SHP77 (cell line): ENCODE measurements at regions not wholly inside any gene's neighbourhood (a gene's known extent, or its start where the extent isn't known, plus 50 kb on each side); places are given as distances from the start of the nearest gene placed in this dataset.
"Not testable (repeated sequence)": the region's sequence is repeated elsewhere in the genome, so short reads cannot be mapped to it uniquely, and the experiment has no call there.

ENCODE experiments used
- DNase-seq, 2 experiments: peaks; one replicate each; lab custom pipeline; 2025; lab: John Stamatoyannopoulos, UW

DNA sequence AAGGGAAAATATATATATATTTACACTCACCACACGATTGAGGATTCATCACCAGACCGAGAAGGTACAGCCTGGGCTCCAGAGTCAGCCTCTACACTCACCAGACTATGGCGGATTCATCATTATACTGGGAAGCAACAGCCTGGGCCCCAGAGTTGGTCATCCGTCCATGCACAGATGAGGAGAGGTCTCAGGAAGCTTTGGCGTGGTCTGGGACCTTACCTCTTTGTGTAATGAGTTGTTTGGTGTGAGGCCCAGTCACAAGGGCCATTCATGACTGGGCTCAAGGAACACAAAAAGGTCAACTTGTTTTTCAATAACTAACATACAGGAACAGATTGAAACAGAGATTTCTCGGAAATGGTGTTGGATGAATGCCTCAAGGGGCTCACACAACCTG lies 926.1 kb downstream of the FAM133A start:
- peak; percentile 3 to 20 for DNase-seq

DNA sequence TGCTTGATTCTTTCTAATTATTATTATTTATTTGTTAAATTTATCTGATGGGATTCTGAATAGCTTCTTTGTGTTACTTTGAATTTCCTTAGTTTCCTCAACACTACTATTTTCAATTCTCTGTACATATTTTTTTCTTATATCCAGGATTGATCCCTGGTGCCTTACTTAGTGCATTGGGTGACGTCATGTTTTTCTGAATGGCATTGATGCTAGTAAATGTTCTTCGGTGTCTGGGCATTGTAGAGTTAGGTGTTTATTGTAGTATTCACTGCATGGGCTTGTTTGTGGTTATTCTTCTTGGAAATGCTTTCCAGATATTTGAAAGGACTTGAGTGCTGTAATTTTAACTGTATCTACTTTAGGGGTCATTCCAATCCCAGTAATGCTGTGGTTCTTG lies 938.1 kb downstream of the FAM133A start:
- DNase-seq: no peak

DNA sequence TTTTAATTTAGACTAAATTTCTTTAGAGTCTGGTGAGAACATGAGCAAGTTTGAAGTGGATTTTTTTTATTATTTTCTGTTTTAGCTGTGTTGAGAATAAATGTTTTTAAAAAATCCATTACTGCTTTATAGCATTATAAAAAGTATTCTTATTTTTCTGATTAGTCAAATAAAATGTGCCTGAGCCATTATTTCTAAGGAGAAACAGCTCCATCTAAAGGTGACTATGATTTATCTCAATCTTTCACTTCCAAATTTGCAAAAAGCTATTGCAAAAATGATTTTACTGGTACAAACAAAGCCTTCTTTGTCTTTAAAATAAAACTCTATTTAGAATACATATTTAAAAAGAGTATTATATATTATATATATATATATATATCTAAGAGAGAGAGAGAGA lies 959.2 kb downstream of the FAM133A start:
- no peak for DNase-seq

DNA sequence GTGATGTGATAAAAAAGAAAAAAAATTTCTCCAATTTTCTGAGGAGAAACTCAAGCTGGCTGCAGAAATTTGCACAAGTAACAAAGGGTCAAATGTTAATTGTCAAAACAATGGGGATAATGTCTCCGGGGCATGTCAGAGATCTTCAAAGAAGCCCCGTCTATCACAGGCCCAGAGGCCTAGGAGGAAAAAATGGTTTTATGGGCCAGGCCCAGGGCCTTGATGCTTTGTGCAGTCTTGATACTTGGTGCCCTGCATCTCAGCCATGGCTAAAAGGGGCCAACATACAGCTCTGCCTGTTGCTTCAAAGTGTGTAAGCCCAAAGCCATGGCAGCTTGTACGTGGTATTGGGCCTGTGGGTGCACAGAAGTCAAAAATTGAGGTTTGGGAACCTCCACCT lies 961.0 kb downstream of the FAM133A start:
- no peak for DNase-seq

DNA sequence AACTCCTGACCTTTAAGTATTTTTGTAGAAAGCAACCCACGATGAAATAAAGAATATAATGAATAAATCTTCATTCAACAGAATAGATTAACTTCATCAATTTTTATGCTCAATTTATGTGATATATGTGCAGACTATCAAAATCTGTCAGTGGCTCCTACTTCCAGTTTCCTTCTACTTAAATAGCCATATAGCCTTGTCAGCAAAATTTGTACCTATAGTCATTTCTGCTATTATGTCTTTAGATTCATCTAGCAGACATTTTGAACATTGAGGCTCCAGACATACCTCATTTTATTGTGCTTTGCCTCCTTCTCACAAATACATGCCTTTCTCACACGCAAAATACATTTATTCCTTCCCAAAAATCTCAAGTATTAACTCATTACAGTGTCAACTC lies 971.7 kb downstream of the FAM133A start:
- DNase-seq: no peak

DNA sequence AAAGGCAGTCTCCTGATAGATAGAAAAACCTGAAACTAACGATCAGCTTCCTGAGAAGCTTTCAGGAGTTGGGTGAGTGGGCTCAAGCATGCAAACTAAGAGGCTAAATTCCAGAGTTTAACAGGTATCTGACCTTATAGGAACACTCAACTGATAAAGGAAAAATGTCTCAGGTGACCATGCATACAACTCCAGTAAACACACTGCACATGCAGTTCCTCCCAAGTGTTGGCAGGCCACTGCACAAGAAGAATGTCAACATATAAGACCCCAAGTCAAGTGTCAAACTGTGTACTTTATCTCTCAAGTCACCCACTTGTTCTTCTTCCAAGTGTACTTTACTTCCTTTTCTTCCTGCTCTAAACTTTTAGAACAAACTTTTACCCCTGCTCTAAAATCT lies 981.2 kb downstream of the FAM133A start:
- no peak for DNase-seq

DNA sequence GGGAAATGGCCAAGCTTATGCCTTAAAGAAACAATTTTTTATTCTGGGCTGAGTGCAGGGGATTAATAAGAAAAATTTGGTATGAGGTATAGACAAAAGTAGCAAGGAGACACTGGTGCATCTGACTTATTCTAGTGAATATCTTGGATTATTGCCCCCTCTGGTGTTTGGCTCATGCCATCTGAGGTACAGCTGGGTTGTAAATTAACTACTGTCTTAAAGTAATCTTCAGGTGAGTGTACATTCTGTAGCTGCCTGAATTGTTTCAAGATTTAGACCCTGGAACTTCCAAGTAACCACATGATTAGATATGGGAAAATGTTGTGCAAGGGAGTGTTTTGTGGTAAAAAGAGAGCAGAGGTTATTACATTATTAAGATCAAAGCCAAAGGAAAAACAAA lies 988.7 kb downstream of the FAM133A start:
- DNase-seq: no peak

DNA sequence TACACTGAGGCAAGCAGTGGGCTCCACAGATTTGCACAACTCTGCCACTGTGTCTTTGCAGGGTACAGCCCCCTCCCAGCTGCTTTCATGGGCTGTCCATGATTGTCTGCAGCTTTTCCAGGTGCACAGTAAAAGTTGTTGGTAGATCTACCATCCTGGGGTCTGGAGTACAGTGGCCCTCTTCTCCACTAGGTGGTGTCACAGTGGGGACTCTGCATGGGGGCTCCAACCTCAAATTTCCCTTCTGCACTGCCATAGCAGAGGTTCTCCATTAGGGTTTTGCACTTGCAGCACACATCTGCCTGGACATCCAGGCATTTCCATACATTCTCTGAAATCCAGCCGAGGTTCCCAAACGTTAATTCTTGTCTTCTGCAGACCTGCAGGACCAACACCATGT lies 1002.3 kb downstream of the FAM133A start:
- no peak for DNase-seq

DNA sequence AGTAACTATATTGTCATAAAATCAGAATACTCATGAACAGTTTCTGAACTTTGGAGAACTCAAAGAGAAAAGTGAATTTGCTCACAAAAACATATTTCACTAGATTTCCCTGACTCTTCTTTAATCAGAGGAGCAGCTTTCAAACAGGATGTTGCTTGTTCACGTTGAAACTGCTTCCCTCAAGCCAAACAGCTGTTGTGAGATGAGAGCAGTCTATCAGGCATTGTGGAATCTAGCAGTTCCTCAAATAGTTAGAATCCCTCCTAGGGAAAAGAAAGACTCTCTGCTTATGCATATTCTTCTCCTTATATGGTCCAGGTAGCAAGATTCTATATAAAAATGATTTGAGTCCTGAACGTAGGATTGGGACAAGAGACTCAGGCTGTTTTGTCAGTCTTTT lies 1012.1 kb downstream of the FAM133A start:
- DNase-seq: no peak

DNA sequence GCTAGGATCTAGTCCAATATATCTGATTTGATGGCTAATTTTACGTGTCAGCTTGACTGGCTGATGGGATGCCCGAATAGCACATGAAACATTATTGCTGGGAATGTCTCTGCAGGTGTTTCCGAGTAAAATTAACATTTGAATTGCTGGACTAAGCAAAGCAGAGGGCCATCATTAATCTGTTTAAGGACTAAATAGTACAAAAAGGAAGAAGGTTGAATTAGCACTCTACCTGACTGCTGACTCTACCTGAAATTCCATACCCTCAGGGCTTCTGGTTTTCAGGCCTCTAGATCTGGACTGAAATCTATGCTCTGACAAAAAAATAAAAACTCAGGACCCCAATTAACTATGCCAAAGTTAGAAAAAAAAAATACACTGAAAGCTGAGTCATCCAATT lies 1021.9 kb downstream of the FAM133A start:
- no peak for DNase-seq

DNA sequence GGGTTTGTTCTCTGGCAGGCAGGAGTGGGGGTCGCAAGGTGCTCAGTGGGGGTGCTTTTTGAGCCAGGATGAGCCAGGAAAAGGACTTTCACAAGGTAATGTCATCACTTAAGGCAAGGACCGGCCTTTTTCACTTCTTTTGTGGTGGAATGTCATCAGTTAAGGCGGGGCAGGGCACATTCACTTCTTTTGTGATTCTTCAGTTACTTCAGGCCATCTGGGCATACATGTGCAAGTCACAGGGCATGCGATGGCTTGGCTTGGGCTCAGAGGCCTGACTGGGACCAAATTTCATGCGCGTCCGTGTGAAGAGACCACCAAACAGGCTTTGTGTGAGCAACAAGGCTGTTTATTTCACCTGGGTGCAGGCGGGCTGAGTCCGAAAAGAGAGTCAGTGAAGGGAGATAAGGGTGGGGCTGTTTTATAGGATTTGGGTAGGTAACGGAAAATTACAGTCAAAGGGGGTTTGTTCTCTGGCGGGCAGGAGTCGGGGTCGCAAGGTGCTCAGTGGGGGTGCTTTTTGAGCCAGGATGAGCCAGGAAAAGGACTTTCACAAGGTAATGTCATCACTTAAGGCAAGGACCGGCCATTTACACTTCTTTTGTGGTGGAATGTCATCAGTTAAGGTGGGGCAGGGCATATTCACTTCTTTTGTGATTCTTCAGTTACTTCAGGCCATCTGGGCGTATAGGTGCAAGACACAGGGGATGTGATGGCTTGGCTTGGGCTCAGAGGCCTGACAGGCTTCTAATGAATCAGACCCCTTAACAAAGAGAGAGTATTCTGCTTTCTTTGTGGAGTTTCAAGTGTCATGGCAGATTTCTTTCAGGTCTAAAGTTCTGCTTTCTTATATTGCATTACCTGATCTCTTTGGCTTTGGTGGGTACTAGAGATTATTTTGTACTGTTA lies 1030.6 kb downstream of the FAM133A start:
- not testable (repeated sequence) for DNase-seq

DNA sequence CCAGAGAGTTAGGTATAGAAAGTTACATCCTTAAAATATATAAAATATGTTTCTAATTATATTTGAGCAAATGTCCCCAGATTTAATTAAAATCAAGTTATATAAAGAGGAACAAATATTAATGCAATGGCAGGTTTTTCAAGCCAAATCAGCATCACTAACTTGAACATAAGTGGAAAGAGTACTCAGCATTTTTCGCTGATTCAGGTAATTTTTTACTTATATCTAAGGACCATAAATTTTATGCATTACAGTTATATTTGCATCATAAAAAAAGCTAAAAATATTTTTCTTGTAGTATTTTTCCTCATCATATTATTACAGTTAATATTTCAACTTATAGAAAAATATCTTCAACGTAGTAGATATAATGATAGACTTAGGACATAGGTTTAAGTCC lies 1047.4 kb downstream of the FAM133A start:
- DNase-seq: no peak

DNA sequence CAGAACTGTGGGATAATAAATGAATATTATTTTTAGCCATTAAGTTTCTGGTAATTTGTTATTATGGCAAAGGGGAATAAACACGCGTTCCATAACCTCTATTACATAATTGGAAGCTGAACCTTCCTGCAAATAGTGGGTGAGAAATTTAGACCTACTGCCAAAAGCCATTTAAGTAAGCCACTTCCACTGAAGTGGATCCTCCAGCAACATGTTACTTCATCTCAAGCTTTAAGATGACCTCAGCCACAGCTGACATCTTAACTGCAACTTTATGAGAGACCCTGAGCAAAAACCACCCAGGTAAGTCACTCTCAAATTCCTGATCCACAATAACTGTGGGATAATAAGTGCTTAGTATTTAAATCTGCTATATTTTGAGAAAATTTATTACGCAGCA lies 1048.6 kb downstream of the FAM133A start:
- DNase-seq: no peak

DNA sequence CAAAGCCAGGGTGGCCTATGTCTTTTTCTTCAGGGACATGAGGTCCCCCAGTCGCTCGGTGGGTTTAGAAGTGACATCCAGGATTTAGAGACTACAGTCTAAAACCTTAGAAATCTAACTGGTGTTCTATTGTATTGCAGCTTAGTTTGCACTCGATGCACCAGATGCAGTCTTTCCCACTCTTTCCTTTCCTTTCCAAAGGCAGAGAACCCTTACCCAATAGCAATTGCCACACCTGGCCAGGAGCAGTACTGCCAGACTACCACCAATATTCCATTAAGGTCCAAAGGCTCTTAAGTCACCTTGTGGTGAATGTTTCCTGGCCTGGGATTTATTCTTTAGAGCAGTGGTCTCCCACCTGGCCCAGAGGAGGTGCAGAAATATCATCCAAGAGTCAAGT lies 1068.8 kb downstream of the FAM133A start:
- DNase-seq: no peak

DNA sequence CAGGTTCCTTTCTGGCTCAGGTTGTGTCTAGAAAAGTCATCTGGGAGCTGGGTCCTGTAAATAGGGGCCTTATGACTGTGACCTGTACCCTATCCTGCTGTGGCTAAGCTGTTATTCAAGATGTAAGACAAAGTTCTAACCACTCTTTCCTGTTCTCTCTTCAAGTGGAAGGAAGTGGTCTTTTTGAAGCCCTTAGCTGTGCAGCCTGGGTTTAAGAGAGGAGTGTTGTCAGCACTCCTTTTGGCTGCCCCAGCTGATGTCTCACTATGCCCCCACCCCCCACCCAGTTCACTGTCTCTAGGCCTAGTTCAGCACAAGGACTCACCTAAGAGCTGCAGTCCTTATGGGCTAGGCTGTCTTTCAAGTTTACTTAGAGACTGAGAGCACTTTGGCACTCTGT lies 1069.5 kb downstream of the FAM133A start:
- DNase-seq: no peak

DNA sequence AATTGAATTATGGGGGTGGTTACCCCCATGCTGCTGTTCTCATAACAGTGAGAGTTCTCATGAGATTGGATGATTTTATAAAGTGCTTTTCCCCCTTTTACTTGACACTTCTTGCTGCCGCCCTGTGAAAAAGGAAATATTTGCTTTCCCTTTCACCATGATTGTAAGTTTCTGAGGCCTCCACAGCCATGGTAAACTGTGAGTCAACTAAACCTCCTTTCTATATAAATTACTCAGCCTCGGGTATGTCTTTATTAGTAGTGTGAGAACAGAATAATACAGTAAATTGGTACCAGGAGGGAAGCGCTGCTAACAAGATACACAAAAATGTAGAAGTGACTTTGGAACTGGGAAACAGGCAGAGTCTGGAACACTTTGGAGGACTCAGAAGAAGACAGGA lies 1070.8 kb downstream of the FAM133A start:
- DNase-seq: no peak

DNA sequence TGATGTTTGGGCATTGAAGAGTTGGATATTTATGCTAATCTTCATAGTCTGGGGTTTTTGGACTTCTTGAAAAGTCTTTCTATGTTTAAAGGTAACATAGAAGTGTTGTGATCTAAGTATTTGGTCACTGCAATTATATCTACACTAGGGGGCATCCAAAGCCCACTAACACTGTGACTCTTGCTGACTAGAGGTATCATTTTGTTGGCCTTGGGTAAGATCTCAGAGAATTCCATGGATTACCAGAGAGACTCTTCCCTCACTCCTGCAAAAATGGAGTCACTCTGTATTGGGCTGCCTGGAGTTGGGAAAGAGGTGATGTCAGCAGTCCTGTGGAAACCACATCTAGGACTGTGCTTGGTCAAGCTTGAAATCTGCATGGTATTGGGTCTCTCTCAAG lies 1077.6 kb downstream of the FAM133A start:
- no peak for DNase-seq

DNA sequence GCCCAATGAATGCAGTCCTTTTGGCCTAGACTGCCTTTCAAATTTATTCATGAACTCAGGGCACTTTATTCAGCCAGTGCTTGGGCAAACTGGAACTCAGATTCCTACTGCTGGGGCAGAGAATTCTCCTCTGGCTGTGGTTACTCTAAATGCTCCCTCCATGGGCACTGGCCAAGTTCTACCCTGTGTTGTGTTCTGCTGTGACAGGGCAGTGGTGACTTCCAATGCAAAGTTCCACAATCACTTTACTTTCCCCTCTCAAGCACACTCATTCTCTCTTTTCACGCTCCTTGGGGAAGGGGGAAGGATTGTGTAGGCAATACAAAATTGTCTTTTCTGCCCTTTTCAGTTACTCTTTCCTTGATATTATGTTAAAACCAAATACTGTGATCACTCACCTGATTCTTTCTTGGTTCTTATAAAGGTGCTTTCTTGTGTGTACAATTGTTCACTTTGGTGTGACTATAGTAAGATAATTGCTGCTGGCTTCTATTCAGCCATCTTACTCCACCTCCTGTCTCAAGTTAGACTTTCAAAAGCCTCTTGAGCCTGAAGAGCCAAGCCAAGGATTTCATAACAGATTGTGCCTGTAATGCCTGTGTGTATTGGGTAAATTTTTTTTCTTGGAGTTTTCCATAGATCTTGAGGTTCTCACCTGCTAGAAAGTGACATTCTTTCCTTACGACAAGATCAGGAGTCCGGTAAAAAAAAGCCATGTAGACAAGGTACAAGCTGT lies 1078.6 kb downstream of the FAM133A start:
- DNase-seq: no peak

DNA sequence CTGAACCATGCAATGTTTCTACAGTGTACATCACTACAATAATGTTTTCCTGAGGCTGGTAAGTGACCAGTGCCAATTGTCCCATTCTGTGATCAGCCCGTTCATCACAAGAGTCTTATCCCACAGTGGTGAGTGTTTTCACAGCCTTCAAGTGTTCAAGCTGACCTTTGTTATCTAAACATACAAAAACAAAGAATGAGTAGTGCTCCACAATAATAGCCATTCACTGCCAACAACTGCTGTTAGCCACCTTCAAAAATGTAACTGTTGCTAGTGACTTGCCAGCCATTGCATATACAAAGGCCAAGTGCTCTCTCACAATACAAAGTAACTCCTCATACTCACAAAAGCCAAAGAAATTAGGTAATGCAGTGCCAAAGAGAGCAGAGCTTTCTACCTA lies 1084.1 kb downstream of the FAM133A start:
- no peak for DNase-seq

DNA sequence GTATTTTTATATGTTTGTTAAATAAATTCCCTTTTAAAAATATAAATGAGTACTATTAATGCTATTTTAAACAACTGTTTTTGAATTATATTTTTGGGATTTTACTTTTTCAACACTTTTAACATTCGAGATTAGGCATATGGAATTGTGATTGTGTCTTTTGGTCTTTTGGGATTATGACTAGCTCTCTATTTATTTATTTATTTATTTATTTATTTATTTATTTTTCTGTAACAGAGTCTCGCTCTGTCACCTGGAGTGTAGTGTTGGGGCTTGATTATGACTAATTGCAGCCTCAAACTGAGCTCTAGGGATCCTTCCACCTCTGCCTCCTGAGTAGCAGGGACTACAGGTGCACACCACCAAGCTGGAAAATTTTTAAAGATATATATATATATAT lies 1101.6 kb downstream of the FAM133A start:
- no peak for DNase-seq

DNA sequence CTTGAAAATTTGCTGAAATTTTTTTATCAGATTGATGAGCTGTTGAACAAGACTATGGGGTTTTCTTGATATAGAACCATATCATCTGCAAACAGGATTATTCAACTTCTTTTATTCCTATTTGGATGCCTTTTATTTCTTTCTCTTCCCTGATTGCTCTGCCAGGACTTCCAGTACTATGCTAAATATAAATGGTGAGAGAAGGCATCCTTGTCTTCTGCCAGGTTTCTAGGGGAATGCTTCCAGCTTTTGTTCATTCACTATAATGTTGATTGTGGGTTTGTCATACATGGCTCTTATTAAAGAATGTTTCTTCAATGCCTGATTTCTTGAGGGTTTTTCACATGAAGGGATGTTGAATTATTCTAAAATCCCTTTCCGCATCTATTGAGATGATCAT lies 1139.5 kb downstream of the FAM133A start:
- no peak for DNase-seq

DNA sequence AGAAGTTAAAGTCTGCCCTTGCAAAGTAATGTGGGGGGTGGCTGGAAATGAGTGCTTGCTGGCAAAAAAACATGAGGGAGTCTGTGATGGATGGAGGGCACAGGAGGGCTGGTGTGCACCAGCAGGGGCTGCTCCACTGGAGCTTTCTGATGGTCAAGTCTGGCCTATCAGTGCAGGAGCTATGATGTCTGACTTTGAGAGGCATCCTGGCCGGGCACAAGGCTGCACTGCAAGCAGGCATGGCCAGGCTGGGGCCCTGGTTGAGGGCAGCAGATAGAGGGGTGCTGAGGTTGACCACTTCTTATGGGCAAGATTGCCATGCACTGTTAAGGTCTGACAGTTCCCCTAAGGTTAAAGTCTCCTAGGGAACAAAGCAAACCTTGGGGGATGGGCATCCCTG lies 1140.2 kb downstream of the FAM133A start:
- DNase-seq: no peak

DNA sequence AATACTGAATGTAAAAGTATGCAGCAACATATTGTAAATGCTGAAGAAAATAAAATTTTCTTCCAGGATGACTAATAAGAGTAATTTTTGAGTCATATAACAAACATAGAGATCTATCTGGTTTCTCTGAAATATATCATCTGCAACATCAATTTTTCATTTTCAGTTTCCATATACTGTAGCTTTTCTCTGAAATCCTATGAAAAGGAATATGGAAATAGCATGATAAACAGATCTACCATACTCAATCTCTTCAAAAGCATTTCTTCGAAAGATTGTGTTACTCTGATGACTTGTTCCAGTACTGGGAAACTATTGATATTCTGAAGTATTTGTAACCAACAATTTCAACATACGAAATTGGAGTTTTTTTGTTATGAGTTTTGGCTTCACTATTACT lies 1156.7 kb downstream of the FAM133A start:
- DNase-seq: no peak

DNA sequence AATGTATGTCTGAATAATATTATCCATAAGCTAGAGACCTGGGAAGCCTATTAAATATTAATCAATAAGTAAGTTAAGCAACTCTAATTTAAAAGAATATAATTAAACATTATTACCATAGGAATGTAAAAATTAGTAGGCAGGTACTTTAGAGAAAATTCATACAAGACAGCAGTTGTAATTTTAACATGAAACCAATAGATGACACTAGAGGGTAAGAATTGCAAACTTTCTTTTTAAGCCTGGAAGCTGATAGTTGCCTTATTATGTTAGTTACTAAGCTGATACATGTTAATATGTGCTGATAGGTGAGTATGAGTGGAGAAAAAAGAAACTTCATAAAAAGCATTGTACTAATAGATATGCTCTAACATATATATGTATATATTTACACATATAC lies 1157.4 kb downstream of the FAM133A start:
- no peak for DNase-seq
